A673 (cell line): ENCODE measurements at regions not wholly inside any gene's neighbourhood (a gene's known extent, or its start where the extent isn't known, plus 50 kb on each side); places are given as distances from the start of the nearest gene placed in this dataset.

Source experiments
- CTCF ChIP-seq: fragments of 300-800, 200-600 bp; sonication (generic); conservative IDR thresholded peaks from 2 replicates; pipeline ENCODE4 v1.5.1; 2017; ENCODE audit warnings: low read depth, mild to moderate bottlenecking, antibody characterized with exemption, low read length, moderate library complexity, mixed read lengths
- EZH2 ChIP-seq: fragments of 200-600 bp; sonication (generic); IDR thresholded peaks from 2 replicates; pipeline ENCODE4 v1.6.1; 2017; ENCODE audit warnings: borderline replicate concordance, low read depth, mild to moderate bottlenecking, mixed read lengths, antibody characterized with exemption, low read length; ENCODE audit not compliant: poor library complexity, severe bottlenecking

GRCh38 chr11:87659807-87660206, 515.4 kb downstream of the RAB38 start:
- TF ChIP-seq CTCF (no peak), EZH2 (no peak)
